Left lobe of liver (tissue), 2 donors: ENCODE measurements at regions not wholly inside any gene's neighbourhood (a gene's known extent, or its start where the extent isn't known, plus 50 kb on each side); places are given as distances from the start of the nearest gene placed in this dataset.
"Not testable (repeated sequence)": the region's sequence is repeated elsewhere in the genome, so short reads cannot be mapped to it uniquely, and the experiment has no call there.

Experiments
- ATAC-seq: fragments of 200-7000 bp; cut with Tn5 transposase; one replicate; pipeline ENCODE4 v1.9.1; 2020; ENCODE audit warnings: mild to moderate bottlenecking, moderate library complexity
- DNase-seq: peaks from one replicate; pipeline ENCODE4 v3.0.0-alpha.2; 2020; ENCODE audit warnings: low spot score
- donor health status: DM: no; HTN: no; CAD: no; lungs with moderate emphysema.
- donor health status: DM: no; HTN: yes; CAD: no.

GRCh38 chr1:78291872-78292271 is 198.9 kb upstream of the PTGFR start:
- no peak for DNase-seq
- ATAC-seq, result no peak

DNA sequence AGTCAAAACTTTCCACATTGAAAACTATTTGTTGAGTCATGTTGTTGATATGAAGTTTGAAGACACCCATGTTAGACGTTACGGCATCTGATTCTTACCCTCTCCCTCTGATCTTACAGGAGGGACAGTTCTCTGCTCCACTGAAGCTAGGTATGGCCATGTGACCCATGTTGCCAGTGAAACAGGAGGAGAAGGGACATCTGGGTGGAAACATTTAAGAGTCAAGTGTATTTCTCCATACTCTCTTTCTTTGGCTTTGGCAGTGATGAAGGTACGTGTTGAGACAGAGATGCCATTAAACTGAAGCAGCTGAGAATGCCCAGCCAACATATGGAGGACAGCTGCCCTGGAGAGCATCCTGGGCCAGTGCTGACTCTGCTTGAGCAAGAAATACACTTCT is 198.4 kb upstream of the PTGFR start:
- no peak for ATAC-seq
- DNase-seq, result no peak

DNA sequence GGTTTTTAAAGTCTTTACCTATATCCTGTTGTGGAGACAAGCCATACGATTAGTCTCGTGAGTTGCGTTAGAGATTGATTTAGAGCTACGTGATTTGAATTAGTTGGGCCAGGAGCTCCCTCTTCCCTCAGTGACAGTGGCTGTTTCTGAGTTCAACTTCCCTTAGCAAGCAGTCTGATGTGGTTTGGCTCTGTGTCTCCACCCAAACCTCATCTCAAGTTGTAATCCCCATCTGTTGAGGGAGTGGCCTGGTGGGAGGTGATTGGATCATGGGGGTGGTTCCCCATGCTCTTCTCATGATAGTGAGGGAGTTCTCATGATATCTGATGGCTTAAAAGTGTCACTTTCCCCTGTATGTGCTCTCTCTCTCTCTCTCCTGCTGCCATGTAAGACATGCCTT is 192.9 kb upstream of the PTGFR start:
- DNase-seq (no peak), ATAC-seq (no peak)

GRCh38 chr1:78298349-78298748 is 192.4 kb upstream of the PTGFR start:
- DNase-seq (no peak), ATAC-seq (no peak)

- ATAC-seq (no peak), DNase-seq (no peak)
These were observed 189.6 kb upstream of the PTGFR start for GRCh38 chr1:78301141-78301540.

DNA sequence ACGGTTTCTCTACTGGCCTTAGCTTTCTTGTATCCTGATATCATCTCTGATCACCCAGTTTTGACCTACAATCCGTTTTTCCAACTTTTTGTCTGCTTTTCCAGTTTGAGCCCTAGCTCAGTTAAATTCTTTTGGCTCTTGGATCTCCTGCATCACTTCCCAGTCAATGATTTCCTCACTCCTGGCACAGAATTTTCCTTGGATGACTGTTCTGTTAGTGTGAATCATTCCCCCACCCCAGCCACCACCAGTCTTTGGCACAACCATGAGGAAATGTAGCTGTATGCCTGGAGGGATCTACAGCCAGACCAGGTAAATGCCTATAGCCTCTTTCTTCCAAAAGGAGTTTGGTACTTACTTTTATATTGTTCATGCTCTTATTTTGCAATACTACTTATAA is 187.2 kb upstream of the PTGFR start:
- ATAC-seq (peak; percentile 74), DNase-seq (no peak)

DNA sequence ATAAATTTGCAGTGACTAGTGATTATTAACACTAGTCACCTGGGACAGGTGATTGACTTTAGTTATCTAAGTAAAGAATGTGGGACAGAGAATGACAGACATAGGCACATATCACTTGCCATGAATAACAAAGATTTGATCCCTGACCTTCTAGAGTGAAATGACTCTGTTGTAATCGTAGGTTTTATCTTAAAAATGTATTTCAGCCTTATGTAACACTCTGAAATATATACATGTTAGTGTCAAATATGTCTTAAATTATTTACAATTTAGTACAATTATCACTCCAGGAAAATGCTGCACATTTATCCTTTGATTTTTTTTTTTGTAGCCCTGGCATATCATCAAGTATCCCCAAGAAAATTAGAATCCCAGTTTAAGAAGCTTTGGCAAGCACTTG is 186.4 kb upstream of the PTGFR start:
- ATAC-seq, result no peak
- DNase-seq, result no peak

GRCh38 chr1:78304761-78305160 is 186.0 kb upstream of the PTGFR start:
- DNase-seq (no peak), ATAC-seq (no peak)

DNA sequence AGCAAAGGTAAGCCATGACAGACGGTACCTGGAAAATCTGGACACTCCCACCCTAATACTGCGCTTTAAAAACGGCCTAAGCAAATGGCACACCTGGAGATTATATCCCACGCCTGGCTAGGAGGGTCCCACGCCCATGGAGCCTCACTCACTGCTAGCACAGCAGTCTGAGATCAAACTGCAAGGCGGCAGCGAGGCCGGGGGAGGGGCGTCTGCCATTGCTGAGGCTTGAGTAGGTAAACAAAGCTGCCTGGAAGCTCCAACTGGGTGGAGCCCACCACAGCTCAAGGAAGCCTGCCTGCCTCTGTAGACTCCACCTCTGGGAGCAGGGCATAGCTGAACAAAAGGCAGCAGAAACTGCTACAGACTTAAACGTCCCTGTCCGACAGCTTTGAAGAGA is 180.5 kb upstream of the PTGFR start:
- DNase-seq, ATAC-seq: not testable (repeated sequence)

- ATAC-seq, result no peak
- DNase-seq, result no peak
These were observed 172.8 kb upstream of the PTGFR start for GRCh38 chr1:78318011-78318410.

- DNase-seq (no peak), ATAC-seq (no peak)
These were observed 171.2 kb upstream of the PTGFR start for GRCh38 chr1:78319603-78320002.

GRCh38 chr1:78322928-78323680 is 167.7 kb upstream of the PTGFR start:
- ATAC-seq (no peak), DNase-seq (no peak)

DNA sequence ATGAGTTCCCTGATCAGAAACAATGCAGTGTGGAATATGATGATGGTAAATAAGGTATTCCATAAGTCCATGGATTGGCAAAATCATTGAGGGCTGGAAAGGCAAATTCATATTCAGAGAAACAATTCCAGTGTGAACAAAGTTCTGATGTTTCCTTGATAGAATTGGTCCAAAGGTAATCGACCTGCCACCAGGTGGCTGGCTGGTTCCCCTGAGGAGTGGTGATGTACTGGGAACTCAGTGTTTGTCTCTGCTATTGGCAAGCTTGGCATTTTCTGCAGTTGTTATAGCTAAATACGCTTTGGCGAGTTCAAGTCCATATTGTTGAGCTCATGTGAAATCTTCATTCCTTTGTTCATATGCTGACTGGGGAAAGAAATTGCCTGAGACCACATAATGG is 165.5 kb upstream of the PTGFR start:
- DNase-seq (no peak), ATAC-seq (no peak)

DNA sequence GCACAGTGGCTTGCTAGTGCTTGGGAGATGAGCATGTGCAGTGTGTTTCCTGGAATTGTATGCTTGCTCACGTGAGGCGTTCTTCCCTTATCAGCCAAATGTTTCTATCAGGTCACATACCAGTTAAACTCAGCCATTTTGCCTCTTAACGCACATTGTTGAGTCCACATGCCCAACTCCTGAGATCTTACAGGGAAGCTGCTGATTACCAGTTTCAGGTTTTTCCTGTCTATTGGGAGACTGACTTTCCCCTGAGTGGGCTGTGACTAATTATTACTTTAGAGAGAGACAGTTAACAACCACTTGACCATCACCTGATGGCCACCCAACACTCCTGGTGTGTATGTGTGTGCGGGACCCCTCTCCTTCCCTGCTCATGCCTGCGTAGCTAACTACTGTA is 161.3 kb upstream of the PTGFR start:
- ATAC-seq (no peak), DNase-seq (no peak)

- no peak for ATAC-seq
- no peak for DNase-seq
These were observed 159.0 kb upstream of the PTGFR start for GRCh38 chr1:78331799-78332198.

DNA sequence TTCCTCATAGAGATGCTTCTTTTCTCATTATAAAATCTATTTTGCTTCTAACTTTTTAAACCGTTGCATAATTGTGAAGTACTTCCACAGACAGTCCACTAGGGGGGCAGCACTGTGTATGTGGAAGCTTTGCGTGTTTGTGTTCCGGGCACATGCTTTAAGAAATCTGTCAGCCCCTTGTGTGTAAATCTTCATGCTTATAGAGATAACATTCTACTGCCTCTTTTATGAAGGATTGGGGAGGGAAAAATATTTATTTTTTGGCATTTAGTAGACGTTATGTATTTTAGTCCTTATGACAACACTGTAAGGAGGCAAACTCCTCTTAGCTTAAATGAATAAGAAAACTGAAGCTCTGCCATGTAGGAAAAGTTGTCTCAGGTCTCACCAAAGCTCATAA is 157.3 kb upstream of the PTGFR start:
- DNase-seq, result no peak
- ATAC-seq, result peak; percentile 93

DNA sequence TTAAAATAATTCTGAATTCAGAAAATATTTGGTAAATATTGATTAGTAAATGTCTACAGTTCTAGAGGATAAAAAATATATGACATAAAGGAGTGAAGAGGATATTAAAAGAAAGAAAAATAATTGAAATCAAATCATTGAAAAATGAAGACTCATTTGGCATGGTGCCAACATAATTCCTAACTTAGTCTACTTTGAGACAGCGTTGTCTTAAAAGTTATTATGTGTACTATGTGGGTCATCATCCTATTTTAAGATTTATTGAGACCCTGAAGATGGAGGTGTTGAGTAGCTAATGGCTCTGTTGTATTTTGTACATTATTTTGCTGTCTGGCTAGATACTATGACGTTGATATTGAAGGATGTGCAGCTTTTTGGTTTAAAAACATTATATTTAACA is 156.7 kb upstream of the PTGFR start:
- ATAC-seq (no peak), DNase-seq (no peak)

GRCh38 chr1:78334952-78335351 is 155.8 kb upstream of the PTGFR start:
- DNase-seq (no peak), ATAC-seq (no peak)

DNA sequence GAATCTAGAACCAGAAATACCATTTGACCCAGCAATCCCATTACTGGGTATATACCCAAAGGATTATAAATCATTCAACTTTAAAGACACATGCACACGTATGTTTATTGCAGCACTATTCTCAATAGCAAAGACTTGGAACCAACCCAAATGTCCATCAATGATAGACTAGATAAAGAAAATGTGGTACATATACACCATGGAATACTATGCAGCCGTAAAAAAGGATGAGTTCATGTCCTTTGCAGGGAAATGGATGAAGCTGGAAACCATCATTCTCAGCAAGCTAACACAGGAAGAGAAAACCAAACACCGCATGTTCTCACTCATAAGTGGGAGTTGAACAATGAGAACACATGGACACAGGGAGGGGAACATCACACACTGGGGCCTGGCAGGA is 154.0 kb upstream of the PTGFR start:
- not testable (repeated sequence) for DNase-seq, ATAC-seq

DNA sequence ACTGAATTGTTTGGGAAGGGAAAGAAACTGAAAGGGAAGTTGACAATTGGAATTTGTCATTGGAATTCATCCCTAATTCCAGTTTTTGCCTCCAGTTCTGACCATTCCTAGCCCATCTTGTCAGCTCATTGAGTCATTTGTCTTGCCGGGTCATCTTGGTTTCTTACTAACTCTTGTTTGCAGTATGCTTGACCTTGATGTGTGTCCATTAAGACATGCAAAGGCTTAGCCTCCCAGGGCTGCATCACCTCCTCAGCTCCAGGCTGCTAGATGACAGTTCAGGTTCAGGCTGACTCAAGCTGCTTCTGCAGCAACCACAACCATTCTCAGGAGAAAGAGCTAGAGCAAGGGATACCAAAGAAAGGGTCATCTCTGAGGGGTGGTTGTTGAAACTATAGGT is 151.3 kb upstream of the PTGFR start:
- DNase-seq (no peak), ATAC-seq (no peak)

- no peak for ATAC-seq
- no peak for DNase-seq
These were observed 150.8 kb upstream of the PTGFR start for GRCh38 chr1:78340006-78340405.

DNA sequence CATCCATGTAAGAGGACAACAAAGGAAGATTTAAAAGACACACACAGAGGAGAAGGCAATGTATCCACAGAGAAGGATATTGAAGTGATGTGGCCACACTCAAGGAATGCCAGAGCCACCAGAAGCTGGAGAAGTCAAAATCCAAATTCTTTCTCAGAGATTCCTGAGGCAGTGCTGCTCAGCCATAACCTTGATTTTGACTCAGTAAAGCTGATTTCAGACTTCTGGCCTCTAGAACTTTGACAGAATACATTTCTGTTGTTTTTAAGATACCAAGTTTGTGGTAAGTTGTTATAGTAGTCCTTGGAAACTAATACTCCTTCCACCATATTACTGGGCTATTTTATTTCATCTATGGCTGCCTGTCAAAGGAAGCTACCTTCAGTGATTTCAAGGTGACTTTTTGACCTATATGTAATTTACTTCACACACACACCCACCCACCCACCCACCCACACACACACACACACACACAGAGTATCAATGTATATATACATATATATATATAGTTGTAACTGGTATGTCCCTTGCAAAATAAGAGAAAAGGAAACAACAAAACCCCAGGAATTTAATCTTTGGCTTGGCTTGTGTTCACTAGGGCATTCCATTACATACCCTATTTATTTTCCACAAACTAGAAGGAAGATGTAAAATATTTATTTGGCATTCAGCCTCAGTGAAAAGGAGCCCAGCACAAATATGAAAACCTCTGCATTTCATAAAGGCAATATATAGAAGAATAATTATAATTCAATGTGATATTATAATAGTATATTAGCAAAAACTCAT is 142.1 kb upstream of the PTGFR start:
- ATAC-seq (no peak), DNase-seq (no peak)
